OCI-LY3 (cell line): ENCODE measurements at regions not wholly inside any gene's neighbourhood (a gene's known extent, or its start where the extent isn't known, plus 50 kb on each side); places are given as distances from the start of the nearest gene placed in this dataset.

Source experiments
- EZH2phosphoT487 ChIP-seq: fragments of 200-600 bp; shearing (Covaris generic); IDR thresholded peaks from 2 replicates; pipeline ENCODE4 v1.6.1; 2018; ENCODE audit warnings: antibody characterized with exemption, mixed run types, low read depth
- TF ChIP-seq, protein P1 (sequence below): fragments of 200-600, 300-600 bp; sonication (generic); IDR thresholded peaks from 2 replicates; pipeline ENCODE4 v1.5.1; 2014; ENCODE audit warnings: antibody characterized with exemption, low read length, low read depth

DNA sequence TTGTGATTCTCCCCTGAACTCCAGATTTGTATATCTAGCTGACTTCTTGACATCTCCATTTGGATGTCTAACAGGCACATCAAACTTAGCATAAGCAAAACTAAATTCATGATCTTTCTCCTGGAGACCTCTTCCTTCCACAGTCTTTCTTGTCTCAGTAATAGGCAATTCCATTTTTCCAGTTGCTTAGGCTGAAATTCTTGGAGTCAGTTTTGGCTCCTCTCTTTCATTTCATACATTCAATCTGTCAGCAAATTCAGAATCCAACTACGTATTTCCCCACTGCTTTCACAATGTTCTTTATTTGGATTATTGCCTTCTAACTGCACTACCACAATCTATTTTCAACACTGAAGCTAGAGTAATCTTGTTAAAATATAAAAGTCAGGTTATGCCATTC lies 219.9 kb upstream of the GLRA2 start:
- TF ChIP-seq, protein P1, sequence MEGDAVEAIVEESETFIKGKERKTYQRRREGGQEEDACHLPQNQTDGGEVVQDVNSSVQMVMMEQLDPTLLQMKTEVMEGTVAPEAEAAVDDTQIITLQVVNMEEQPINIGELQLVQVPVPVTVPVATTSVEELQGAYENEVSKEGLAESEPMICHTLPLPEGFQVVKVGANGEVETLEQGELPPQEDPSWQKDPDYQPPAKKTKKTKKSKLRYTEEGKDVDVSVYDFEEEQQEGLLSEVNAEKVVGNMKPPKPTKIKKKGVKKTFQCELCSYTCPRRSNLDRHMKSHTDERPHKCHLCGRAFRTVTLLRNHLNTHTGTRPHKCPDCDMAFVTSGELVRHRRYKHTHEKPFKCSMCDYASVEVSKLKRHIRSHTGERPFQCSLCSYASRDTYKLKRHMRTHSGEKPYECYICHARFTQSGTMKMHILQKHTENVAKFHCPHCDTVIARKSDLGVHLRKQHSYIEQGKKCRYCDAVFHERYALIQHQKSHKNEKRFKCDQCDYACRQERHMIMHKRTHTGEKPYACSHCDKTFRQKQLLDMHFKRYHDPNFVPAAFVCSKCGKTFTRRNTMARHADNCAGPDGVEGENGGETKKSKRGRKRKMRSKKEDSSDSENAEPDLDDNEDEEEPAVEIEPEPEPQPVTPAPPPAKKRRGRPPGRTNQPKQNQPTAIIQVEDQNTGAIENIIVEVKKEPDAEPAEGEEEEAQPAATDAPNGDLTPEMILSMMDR = no peak
- TF ChIP-seq EZH2phosphoT487 = no peak
